Peyer's patch (tissue), 4 donors: ENCODE measurements at regions not wholly inside any gene's neighbourhood (a gene's known extent, or its start where the extent isn't known, plus 50 kb on each side); places are given as distances from the start of the nearest gene placed in this dataset.

ENCODE experiments used
- CTCF ChIP-seq, 6 experiments: fragments of 450-650 bp in 4 of 6; fragments of 200-600 bp in 2 of 6; sonication (generic) in 1 of 6; IDR thresholded peaks; one replicate each; pipeline ENCODE4 v1.5.1; 2017 to 2019; ENCODE audit warnings: antibody characterized with exemption in 6 of 6, mild to moderate bottlenecking in 3 of 6, moderate library complexity in 1 of 6
- POLR2A ChIP-seq, 2 donors: fragments of 450-650 bp; IDR thresholded peaks; one replicate each; pipeline ENCODE4 v1.5.1; 2017; ENCODE audit warnings: antibody characterized with exemption in 2 of 2, mild to moderate bottlenecking in 2 of 2, moderate library complexity in 2 of 2

- no peak for TF ChIP-seq CTCF (IDR thresholded peaks at IDR 0.05)
- TF ChIP-seq POLR2A (IDR thresholded peaks at IDR 0.05), result no peak
Measured at GRCh38 chr5:100421360-100421759, 113.8 kb upstream of the FAM174A start.
